HG03439 (cell line): ENCODE measurements at regions not wholly inside any gene's neighbourhood (a gene's known extent, or its start where the extent isn't known, plus 50 kb on each side); places are given as distances from the start of the nearest gene placed in this dataset.

Experiments used
- ATAC-seq: cut with Tn5 transposase; IDR thresholded peaks from one replicate; pipeline ENCODE4 v1.9.1; 2021; ENCODE audit warnings: mild to moderate bottlenecking, moderate library complexity; ENCODE audit not compliant: unreplicated experiment

DNA sequence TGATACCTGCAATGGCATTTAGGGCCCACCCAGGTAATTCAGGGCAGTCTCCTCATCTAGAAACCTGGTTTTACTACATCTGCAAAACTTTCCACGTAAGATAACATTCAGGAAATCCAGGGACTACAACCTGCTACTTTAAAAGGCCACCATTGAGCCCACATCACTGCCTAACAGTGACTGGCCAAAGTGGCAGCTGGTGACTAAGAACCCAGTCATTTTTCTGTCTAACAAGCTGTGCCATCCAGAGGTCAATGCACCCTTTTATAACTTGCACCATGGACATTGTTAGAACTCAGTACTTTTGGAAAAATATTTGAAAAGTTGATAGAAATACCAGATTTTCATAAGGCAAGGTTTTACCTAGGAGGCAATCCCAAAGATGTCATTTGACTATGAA is 492.4 kb downstream of the OTOL1 start:
- ATAC-seq = no peak

DNA sequence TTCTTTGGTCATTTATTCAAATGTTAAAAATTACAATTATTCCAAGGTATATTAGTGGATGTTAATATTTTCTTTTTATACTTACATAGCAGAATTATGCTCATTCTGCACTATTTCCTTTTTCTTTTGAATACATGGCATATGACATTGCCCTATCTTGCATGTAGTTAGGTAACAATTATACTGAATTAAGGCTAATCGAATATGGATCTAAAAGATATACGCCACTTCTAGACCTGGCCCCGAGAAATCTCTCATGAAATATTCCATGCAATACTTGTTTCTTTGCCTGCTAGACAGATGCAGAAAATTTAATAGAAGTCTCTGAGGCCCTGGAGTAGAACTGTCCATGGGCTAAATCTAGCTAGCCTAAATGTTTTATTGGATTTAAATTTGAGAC is 493.4 kb downstream of the OTOL1 start:
- ATAC-seq = no peak

- ATAC-seq = no peak
Measured at GRCh38 chr3:161991901-161992540, 495.4 kb downstream of the OTOL1 start.

DNA sequence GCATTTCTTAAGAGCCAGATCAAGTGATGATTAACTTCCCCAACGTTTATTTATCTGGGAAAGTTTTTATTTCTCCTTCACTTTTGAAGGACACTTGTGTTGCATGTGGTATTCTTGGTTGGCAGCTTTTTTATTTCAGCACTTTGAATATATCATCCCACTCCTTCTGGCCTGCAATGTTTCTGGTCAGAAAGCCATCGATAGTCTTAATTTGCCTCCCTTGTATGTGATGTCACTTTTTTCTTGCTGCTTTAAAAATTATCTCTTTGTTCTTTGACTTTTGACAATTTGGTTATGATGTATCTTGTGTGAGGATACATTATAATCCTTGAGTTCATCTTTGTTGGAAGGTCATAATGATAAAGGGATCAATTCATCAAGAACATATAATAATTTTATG is 503.2 kb downstream of the OTOL1 start:
- ATAC-seq = no peak

DNA sequence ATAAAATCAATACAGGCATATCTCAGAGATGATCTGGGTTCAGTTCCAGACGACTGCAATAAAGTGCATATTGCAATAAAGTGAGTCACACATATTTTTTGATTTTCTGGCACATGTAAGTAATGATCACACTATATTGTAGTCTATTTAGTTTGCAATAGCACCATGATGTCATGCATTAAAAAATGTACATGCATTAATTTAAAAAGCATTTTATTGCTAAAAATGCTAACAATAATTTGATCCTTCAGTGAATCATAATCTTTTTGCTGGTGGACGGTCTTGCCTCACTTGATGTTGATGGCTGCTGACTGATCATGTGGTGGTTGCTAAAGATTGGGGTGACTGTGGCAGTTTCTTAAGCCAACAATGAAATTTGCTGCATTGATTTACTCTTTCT is 511.1 kb downstream of the OTOL1 start:
- no peak for ATAC-seq

- ATAC-seq = no peak
Measured at GRCh38 chr3:162012633-162013032, 516.0 kb downstream of the OTOL1 start.

- ATAC-seq = no peak
Measured at GRCh38 chr3:162014284-162014683, 517.7 kb downstream of the OTOL1 start.

GRCh38 chr3:162015856-162016255 is 519.2 kb downstream of the OTOL1 start:
- ATAC-seq = no peak

GRCh38 chr3:162019817-162020216 is 523.2 kb downstream of the OTOL1 start:
- no peak for ATAC-seq

DNA sequence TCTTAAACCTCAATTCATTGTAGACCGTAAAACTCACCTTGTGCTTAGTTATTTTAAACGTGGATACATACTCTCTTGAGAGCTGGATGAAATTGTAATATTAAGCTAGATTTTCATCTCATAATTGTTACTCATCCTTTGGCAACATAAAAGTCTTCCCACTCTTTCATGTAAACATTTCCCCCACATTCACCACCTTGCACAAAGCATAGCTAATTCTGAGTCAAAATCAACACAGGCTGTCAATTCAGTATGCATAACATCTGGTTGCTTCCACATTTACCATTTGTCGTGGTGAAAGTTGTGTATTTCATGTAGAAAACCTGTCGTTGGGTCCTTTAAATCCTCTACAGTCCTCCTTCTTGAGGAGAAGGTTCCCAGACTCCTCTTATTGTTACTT is 524.6 kb downstream of the OTOL1 start:
- ATAC-seq = no peak

DNA sequence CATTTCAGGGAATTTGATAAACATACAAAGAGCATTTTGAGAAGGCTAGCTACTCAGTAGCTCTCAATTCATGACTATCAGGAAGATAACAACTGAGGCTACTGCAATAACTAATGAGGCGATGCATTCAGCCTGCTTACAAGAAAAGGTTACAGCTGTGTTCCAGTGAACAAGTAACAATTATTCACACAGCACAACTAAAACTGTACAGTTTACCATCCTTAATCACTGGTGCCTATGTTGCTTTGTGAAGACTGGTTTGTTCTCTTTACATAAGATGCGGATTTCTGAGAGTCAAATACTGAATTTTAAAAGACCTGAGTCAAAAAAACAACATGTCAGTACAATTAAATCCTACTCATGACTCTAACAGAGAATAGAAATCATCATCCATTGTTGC is 526.3 kb downstream of the OTOL1 start:
- ATAC-seq = no peak

- ATAC-seq = no peak
Measured at GRCh38 chr3:162029736-162030135, 533.1 kb downstream of the OTOL1 start.

DNA sequence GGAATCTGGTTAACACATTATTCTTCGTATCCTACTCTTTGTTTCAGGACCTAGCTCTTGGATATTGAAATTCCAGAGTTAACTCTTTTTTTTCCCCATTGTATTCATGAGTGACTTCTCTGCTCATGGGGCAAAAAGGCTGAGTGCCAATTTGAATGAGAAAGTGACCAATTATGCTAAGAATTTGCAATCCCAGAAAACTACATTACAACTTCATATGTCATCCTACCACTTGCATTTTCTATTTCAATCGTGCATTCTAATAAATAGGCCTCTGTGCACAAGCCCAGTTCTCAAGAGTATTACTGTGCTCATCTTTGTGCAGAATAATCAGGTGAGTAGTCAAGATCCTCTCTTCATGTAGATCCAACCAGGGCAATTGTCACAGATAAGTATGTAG is 537.8 kb downstream of the OTOL1 start:
- no peak for ATAC-seq

DNA sequence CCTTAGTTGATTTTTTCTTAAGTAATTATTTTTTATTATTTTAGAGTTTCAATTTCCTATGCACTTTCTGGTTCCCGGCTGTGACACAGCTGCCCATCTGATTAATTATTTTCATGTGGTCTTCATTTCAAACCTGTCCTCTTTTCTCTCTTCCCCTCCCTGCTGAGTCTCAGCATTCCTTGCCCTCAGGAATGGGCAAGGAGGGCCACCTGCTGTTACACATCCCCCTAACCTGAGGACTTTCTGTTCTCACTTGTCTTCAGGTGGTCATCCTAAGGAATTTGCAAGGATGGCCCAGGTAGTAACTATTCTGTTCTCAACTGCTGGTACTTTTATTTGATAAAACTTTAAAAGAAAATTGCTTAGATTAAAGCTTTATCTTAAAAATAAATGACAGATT is 545.0 kb downstream of the OTOL1 start:
- ATAC-seq = no peak

GRCh38 chr3:162052636-162053035 is 556.0 kb downstream of the OTOL1 start:
- ATAC-seq = no peak

- no peak for ATAC-seq
Measured at GRCh38 chr3:162072656-162073164, 576.1 kb downstream of the OTOL1 start.

GRCh38 chr3:162073422-162073975 is 576.9 kb downstream of the OTOL1 start:
- ATAC-seq = no peak

DNA sequence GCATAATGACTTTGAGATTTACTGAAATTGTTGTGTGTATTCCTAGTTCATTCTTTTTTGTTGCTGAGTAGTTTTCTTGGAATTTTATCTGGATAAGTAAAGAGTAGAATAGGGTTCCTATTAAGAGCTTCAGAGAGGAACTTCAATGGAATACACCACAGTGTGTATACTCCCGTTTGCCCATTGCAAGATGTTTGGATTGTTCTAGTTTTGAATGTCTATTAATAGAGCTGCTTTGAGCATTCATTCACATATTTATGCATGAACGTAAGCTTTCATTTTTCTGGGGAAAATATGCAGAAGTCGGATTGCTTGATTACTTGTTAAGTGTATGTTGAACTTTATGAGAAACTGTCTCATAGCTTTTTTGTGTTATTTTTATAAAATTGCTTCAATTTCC is 580.5 kb downstream of the OTOL1 start:
- no peak for ATAC-seq

DNA sequence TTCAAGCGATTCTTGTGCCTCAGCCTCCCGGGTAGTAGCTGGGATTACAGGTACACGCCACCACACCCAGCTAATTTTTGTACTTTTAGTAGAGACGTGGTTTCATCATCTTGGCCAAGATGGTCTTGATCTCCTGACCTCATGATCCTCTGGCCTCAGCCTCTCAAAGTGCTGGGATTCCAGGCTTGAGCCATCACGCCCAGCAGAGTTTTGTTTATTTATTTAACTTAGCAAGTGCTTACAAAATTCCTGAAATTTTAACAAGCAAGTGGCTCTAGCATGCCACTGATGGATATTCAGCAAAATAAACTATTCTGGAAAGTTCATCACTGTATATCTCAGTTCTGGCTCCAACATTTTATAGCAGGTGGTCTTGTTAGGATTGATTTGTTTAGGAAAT is 585.9 kb downstream of the OTOL1 start:
- ATAC-seq = no peak

GRCh38 chr3:162087361-162087760 is 590.8 kb downstream of the OTOL1 start:
- ATAC-seq = no peak

GRCh38 chr3:162092751-162093150 is 596.1 kb downstream of the OTOL1 start:
- ATAC-seq = no peak

GRCh38 chr3:162094301-162094700 is 597.7 kb downstream of the OTOL1 start:
- ATAC-seq = no peak

GRCh38 chr3:162096874-162097273 is 600.3 kb downstream of the OTOL1 start:
- ATAC-seq = no peak
